ENCODE measurements at regions not wholly inside any gene's neighbourhood (a gene's known extent, or its start where the extent isn't known, plus 50 kb on each side); places are given as distances from the start of the nearest gene placed in this dataset.
A peak's percentile ranks its signal among the peaks of the same experiment; 100 is the strongest.

DNA sequence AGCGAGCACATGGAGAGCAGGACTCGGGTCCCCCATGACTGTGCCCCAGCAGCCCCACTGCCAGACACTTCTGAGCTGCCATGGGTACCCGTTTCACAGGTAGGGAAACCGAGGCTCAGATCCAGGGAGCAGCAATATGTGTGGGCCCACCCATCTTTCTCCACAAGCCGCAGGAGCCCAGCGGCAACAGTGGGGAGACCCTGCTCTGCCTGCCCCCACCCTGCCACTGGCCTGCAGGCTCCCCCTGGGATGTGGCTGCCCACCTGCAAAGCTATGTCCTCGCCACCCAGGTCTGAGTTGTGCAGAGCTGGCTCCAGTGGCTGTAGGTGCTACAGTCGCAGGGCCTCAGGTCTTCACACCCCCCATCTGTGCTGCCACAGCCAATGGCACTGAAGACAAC, 50.6 kb upstream of the C1QTNF9B start:
- H3K27ac Mint-ChIP-seq = no peak overlapping the region
- TF ChIP-seq, protein P1, sequence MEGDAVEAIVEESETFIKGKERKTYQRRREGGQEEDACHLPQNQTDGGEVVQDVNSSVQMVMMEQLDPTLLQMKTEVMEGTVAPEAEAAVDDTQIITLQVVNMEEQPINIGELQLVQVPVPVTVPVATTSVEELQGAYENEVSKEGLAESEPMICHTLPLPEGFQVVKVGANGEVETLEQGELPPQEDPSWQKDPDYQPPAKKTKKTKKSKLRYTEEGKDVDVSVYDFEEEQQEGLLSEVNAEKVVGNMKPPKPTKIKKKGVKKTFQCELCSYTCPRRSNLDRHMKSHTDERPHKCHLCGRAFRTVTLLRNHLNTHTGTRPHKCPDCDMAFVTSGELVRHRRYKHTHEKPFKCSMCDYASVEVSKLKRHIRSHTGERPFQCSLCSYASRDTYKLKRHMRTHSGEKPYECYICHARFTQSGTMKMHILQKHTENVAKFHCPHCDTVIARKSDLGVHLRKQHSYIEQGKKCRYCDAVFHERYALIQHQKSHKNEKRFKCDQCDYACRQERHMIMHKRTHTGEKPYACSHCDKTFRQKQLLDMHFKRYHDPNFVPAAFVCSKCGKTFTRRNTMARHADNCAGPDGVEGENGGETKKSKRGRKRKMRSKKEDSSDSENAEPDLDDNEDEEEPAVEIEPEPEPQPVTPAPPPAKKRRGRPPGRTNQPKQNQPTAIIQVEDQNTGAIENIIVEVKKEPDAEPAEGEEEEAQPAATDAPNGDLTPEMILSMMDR (IDR thresholded peaks at IDR 0.05) = no peak
- no peak for DNase-seq
- no peak overlapping the region for H3K4me3 Mint-ChIP-seq
- H3K9me3 Mint-ChIP-seq = no peaks in the 10 kb centered on the region
- no peaks in the 10 kb centered on the region for H3K36me3 Mint-ChIP-seq (ENCODE audit: low read depth)
- peaks cover 25% of the 10 kb centered on the region for H3K27me3 Mint-ChIP-seq (ENCODE audit: insufficient read depth)
- no peaks in the 10 kb centered on the region for H3K4me1 Mint-ChIP-seq (ENCODE audit: low read depth)

DNA sequence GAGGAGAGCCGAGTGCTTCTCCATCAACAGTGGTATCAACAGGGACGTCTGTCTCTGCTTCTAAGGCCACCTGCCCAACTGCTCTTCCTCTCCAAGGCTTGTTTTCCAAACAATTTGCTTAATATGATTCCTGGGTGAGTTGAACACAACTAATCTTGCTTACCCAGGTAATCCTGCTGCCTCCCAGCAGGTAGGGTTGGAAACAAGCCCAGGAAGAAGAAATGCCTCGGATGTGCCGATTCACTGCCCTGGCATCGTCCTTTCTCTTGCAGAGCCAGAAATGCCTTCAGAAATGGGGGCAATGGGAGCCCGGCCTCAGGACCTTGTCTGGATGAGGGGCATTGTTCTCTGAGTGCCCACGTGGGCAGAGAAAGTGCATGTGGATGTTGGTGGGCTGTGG, 51.9 kb upstream of the C1QTNF9B start:
- H3K27me3 Mint-ChIP-seq (ENCODE audit: insufficient read depth) = peaks cover 25% of the 10 kb centered on the region
- TF ChIP-seq, protein P1 (IDR thresholded peaks at IDR 0.05) = no peak
- no peaks in the 10 kb centered on the region for H3K9me3 Mint-ChIP-seq
- H3K4me3 Mint-ChIP-seq = no peak overlapping the region
- no peaks in the 10 kb centered on the region for H3K4me1 Mint-ChIP-seq (ENCODE audit: low read depth)
- DNase-seq = no peak
- no peak overlapping the region for H3K27ac Mint-ChIP-seq
- no peaks in the 10 kb centered on the region for H3K36me3 Mint-ChIP-seq (ENCODE audit: low read depth)

DNA sequence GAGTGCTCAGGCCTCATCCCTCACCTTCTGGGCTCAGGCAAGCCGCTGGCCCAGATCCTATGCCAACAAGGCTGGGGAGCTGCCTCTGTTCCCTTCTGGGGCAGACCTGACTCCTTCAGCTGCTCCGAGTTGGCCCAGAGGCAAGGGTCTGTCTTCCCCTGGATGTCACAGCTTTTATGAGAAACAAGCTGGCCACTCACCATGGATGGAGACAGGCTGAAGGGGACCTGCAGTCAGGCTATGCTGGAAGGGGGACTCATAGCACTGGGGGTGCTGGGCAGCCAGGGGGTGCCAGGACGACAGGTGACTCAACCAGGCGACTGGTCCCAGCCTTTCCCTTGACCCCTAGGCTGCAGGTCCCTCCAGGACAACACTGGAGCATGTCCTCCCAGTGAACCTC, 52.4 kb upstream of the C1QTNF9B start:
- no peak for DNase-seq
- Mint-ChIP-seq H3K36me3 (ENCODE audit: low read depth) (no peaks in the 10 kb centered on the region), H3K27me3 (ENCODE audit: insufficient read depth) (peaks cover 27% of the 10 kb centered on the region), H3K4me3 (no peak overlapping the region), H3K27ac (no peak overlapping the region), H3K4me1 (ENCODE audit: low read depth) (no peaks in the 10 kb centered on the region), H3K9me3 (no peaks in the 10 kb centered on the region)
- TF ChIP-seq, protein P1 (IDR thresholded peaks at IDR 0.05) = no peak

DNA sequence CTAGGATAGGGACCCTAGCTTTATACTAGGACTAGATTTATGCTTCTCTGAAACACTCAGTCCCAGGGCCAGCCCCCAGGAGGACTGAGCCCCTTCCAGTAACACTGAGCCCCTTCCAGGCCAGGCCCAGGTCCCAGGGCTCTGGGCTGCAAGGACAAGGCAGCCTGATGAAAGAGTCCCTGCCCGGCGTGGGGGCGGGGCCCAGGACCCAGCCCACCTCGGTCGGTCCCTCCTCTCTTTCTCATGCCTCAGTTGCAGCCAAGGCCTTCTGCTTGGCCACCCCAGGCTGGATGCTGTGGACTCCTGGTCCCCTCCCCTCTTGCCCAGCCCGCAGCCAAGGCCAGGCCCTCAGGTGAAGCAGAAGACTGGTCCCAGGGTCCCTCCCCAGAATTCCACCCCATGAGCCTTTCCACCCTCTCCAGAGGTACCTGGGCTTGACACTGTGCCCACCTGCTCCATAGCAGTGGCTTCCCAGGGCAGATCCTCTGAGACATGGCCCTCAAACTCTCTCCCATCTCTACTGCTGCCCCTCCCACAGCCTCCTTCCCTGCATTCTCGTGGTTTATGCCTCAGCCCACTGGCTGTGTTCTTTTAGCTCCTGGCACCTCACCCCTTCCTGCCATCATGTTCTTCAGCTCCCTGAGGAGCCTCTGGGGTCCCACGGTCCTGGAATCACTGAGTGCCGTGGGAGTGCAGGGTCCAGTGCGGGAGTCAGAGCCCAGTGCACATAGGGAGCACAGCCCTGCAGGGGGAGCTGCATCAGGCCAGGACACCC, 53.6 kb upstream of the C1QTNF9B start:
- Mint-ChIP-seq H3K9me3 (no peaks in the 10 kb centered on the region), H3K4me3 (no peak overlapping the region), H3K36me3 (ENCODE audit: low read depth) (no peaks in the 10 kb centered on the region), H3K27me3 (ENCODE audit: insufficient read depth) (peaks cover 29% of the 10 kb centered on the region), H3K4me1 (ENCODE audit: low read depth) (peaks cover 8% of the 10 kb centered on the region), H3K27ac (no peak overlapping the region)
- TF ChIP-seq, protein P1 (IDR thresholded peaks at IDR 0.05) = peak; percentile 45; the same call in 1 of the 2 replicates
- DNase-seq = no peak

DNA sequence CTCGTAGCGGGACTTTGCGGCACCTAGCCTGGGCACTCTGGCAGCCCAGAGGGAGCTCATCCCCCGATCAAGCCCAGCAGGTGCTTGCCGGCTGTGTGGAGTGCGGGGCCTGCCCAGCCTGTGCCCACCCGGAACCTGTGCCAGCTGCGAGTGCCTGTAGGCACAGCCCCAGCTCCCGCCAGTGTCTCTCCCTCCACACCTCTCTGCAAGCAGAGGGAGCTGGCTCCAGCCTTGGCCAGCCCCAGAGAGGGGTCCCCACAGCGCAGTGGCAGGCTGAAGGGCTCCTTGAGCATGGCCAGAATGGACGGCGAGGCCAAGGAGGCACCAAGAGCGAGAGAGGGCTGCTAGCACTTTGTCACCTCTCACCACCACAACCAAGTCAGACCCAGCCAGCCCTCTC, 55.5 kb upstream of the C1QTNF9B start:
- Mint-ChIP-seq H3K27ac (no peak overlapping the region), H3K9me3 (no peaks in the 10 kb centered on the region), H3K27me3 (ENCODE audit: insufficient read depth) (peaks cover 22% of the 10 kb centered on the region), H3K36me3 (ENCODE audit: low read depth) (no peaks in the 10 kb centered on the region), H3K4me3 (no peak overlapping the region), H3K4me1 (ENCODE audit: low read depth) (peaks cover 17% of the 10 kb centered on the region)
- TF ChIP-seq, protein P1 (IDR thresholded peaks at IDR 0.05) = no peak
- no peak for DNase-seq
